Heart right ventricle (tissue), 16 donors: ENCODE measurements at regions not wholly inside any gene's neighbourhood (a gene's known extent, or its start where the extent isn't known, plus 50 kb on each side); places are given as distances from the start of the nearest gene placed in this dataset.

ENCODE experiments used
- ATAC-seq, 8 donors: fragments of 200-7000 bp; cut with Tn5 transposase; one replicate each; pipeline ENCODE4 v1.9.1; 2020; ENCODE audit warnings: mild to moderate bottlenecking in 8 of 8, moderate library complexity in 8 of 8, moderate number of reproducible peaks in 1 of 8
- DNase-seq, 2 donors: peaks; one replicate each; pipeline ENCODE4 v3.0.0-alpha.2; 2020
- H3K27ac ChIP-seq, 10 donors: fragments of 200-600 bp; sonication (generic) in 2 of 10; one replicate each; pipeline versions ENCODE4 v1.5.0 to v1.8.0; 2020 to 2022; ENCODE audit warnings: mild to moderate bottlenecking in 3 of 10
- H3K27me3 ChIP-seq, 7 donors: fragments of 200-600 bp; one replicate each; pipeline ENCODE4 v1.8.0; 2021 to 2022; ENCODE audit warnings: mild to moderate bottlenecking in 2 of 7
- H3K36me3 ChIP-seq, 9 donors: fragments of 200-600 bp; sonication (generic) in 1 of 9; one replicate each; pipeline versions ENCODE4 v1.5.0 to v1.8.0; 2020 to 2022; ENCODE audit warnings: mild to moderate bottlenecking in 2 of 9
- H3K4me1 ChIP-seq, 9 donors: fragments of 200-600 bp; sonication (generic) in 1 of 9; one replicate each; pipeline versions ENCODE4 v1.5.0 to v1.8.0; 2020 to 2022; ENCODE audit warnings: mild to moderate bottlenecking in 4 of 9
- H3K4me3 ChIP-seq, 10 donors: fragments of 200-600 bp; sonication (generic) in 2 of 10; one replicate each; pipeline versions ENCODE4 v1.5.0 to v1.8.0; 2020 to 2022; ENCODE audit warnings: mild to moderate bottlenecking in 7 of 10, moderate library complexity in 2 of 10
- H3K9me3 ChIP-seq, 11 donors: fragments of 200-600 bp in 10 of 11; sonication (generic) in 2 of 11; one replicate each; pipeline versions ENCODE4 v1.5.0 to v1.8.0; 2013 to 2022; ENCODE audit warnings: mild to moderate bottlenecking in 2 of 11, control low read depth in 1 of 11, moderate library complexity in 1 of 11
- WGBS, 2 donors: extraction: QIAGEN DNeasy Blood & Tissue Kit; methylation state at CpG; one replicate each; pipeline ENCODE4 v1.1.7; 2013; ENCODE audit warnings: inconsistent platforms in 1 of 2; 5-methylcytosine and 5-hydroxymethylcytosine counted together
- intact Hi-C, 10 donors: fragments of 100-400 bp; cut with DNase I; formaldehyde crosslinking; loops; one replicate each; pipeline versions ENCODE4 v1.11.1 to v1.14.2; 2022
- TF ChIP-seq, protein P1 (sequence below), 9 donors: fragments of 200-600 bp; sonication (generic) in 2 of 9; IDR thresholded peaks; one replicate each; pipeline versions ENCODE4 v1.5.0 to v1.8.0; 2021 to 2022; ENCODE audit warnings: antibody characterized with exemption in 9 of 9, mild to moderate bottlenecking in 5 of 9, moderate library complexity in 1 of 9
- donor health status: Arrhythmogenic right ventricular cardiomyopathy.
- donor health status: ischemic (EF 13 %, LVEDD 7.1; RV severe dilation, severe dysfunction).
- donor health status: healthy with polysubstance abuse.
- donor health status: DM: no; HTN: yes; CAD: no.
- donor health status: DM: no; HTN: no; CAD: no.
- donor health status: ischemic (EF 25% LVEDD 6.9; RV normal size, moderate dysfunction).
- donor health status: ischemic (EF 25% LVEDD 5.7; RV mildly dilated, moderate dysfunction).
- donor health status: healthy.
- donor health status: DM: yes; HTN: yes; CAD: no.
- donor health status: Ischemic cardiomyopathy.
- donor health status: ischemic (EF 35%, LVEDD 5.7; RV mildly dilated, moderate dysfunction).
- donor health status: nonischemic (EF 11% LVEDD 7.7; RV severe dilation, severe dysfunction).
- donor health status: DM: yes; HTN: yes; CAD: no.
- donor health status: PGD.
- donor health status: ischemic (EF 29% LVEDD 5.4; RV normal size, mild dysfunction).
- donor health status: nonischemic (EF 23%, LVEDD 6.1; RV moderate dilation, normal function).

DNA sequence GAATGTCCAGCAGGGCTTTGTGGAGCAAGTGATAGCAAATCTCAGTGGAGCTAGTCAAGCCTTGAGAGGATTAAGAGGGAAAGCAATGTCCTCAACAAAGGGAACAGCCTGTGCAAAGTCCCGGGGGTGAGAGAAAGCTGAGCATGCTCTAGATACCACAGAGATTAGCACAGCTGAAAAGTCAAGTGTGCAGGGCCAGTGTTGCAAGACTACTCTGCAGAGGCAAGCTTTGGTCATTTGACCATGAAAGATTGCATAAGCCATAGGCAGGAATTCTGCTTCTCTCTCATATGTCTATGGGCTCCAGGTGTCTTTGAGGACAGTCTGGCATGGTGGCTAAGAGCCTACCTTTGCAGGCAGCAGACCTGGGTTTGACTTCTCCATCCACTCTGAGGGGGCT, 181.0 kb upstream of the JUN start:
- WGBS, 2 donors = 67 to 88% methylated on average over 1 of the region's 1 CpG
- ATAC-seq = peak in 1 of 8 donors; percentile 59
- H3K27ac ChIP-seq = no peak overlapping the region

DNA sequence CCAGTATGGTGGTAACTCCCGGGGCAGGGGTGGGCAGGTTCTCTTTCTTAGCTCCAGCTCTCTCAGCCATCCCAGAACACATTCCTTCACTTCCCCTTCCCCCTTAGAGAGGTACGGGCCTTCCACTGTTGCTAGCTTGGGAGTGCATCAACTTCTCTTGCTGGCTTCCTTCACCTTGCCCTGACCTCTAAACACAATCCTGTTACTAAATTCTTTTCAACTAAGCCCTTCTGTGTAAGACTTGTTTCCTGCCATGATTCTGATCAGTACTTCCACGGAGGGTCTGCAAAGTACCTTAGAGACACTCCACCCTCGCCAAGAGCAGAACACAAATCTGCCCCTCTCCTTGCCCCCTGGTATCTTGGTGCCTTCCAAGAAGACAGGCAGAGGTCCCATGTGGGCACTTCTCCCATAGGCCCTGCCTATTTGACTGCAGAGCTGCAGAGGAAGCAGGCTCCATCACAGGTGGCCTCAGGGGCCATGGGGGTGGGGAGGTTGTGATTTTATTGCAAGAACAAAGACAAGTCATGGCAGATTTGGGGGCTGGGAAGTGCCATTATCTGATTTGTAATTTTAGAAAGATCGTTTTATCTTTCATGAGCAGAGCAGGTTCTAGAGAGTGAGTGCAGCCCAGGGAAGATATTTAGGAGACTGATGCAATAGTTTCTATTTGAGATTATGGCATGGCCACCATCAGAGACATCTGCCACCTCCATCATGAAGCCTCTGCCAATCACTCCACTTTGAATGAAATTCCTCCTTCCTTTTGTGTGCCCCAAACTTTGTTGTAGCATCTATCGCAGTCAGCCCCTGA, 182.5 kb upstream of the JUN start:
- intact Hi-C loops = loop anchor here in 1 of 10 donors (5.0 kb wide), 1 partner anchor 34 kb away; no protein-coding TSS in a partner anchor
- 82 to 88% methylated on average over 6 of the region's 6 CpGs for WGBS, 2 donors
- ATAC-seq = no peak

More for the DNA sequence above, 181.0 kb upstream of the JUN start:
- no peaks in the 10 kb centered on the region for H3K36me3 ChIP-seq
- no peak for DNase-seq
- intact Hi-C loops = loop anchor here in 1 of 10 donors (5.0 kb wide), 1 partner anchor 33 kb away; no protein-coding TSS in a partner anchor
- H3K9me3 ChIP-seq = peaks cover 0 to 6% (median 0%) of the 10 kb centered on the region in 11 donors
- TF ChIP-seq, protein P1, sequence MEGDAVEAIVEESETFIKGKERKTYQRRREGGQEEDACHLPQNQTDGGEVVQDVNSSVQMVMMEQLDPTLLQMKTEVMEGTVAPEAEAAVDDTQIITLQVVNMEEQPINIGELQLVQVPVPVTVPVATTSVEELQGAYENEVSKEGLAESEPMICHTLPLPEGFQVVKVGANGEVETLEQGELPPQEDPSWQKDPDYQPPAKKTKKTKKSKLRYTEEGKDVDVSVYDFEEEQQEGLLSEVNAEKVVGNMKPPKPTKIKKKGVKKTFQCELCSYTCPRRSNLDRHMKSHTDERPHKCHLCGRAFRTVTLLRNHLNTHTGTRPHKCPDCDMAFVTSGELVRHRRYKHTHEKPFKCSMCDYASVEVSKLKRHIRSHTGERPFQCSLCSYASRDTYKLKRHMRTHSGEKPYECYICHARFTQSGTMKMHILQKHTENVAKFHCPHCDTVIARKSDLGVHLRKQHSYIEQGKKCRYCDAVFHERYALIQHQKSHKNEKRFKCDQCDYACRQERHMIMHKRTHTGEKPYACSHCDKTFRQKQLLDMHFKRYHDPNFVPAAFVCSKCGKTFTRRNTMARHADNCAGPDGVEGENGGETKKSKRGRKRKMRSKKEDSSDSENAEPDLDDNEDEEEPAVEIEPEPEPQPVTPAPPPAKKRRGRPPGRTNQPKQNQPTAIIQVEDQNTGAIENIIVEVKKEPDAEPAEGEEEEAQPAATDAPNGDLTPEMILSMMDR (IDR thresholded peaks at IDR 0.05) = no peak
- no peaks in the 10 kb centered on the region for H3K27me3 ChIP-seq
- H3K4me3 ChIP-seq = no peak overlapping the region
- H3K4me1 ChIP-seq = peaks cover 5 to 29% (median 18%) of the 10 kb centered on the region in 9 donors

DNA sequence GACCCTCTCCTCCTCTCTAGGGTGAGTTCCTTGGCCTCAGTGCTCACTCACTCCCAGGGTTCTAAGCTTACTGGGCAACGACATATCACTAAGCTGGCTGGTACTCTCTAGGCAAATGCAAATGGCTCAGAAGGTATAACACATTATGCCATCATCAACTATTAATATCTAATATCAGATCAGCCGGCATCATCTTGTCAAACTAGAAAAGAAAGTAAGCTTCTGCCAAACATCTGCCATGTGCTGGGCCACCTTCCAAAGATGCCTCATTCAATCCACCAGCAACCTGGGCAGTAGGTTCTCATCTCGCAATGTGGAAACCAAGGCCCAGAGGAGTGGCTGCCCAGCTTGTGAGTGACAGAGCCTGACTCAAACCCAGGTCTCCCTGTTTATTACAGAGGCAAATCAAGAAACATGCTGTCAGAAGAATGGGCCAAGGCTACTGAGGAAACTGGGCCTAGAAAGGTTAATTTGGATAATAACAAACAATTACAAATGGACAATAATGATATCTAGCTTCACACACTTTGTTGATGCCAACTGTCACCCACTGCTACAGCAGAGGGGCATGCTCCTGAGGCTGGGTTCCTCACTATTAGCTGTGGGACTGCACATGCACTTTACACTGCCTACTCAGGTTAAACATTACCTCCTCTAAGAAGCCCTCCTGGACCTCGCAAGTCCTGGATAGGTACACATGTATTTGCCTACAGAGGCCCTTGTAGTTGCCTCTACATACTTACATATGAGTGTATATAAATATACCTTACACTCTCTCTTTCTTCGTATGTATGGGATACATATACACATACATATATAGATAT, 183.3 kb upstream of the JUN start:
- intact Hi-C loops = loop anchor here in 1 of 10 donors (5.0 kb wide), 1 partner anchor 35 kb away; no protein-coding TSS in a partner anchor
- 86 to 92% methylated on average over 5 of the region's 5 CpGs for WGBS, 2 donors
- no peak for ATAC-seq

More for the DNA sequence above, 182.5 kb upstream of the JUN start:
- Histone ChIP-seq H3K4me1 (peaks cover 5 to 29% (median 20%) of the 10 kb centered on the region in 9 donors), H3K36me3 (no peaks in the 10 kb centered on the region), H3K27ac (peak overlapping the region in 1 of 10 donors; percentile 17), H3K9me3 (peaks cover 0 to 9% (median 0%) of the 10 kb centered on the region in 11 donors), H3K27me3 (no peaks in the 10 kb centered on the region), H3K4me3 (no peak overlapping the region)
- no peak for DNase-seq
- TF ChIP-seq, protein P1 (IDR thresholded peaks at IDR 0.05) = no peak

More for the DNA sequence above, 183.3 kb upstream of the JUN start:
- Histone ChIP-seq H3K4me3 (no peak overlapping the region), H3K4me1 (peaks cover 5 to 33% (median 26%) of the 10 kb centered on the region in 9 donors), H3K27ac (peak overlapping the region in 1 of 10 donors; percentile 86), H3K27me3 (no peaks in the 10 kb centered on the region), H3K36me3 (no peaks in the 10 kb centered on the region), H3K9me3 (peaks cover 0 to 9% (median 0%) of the 10 kb centered on the region in 11 donors)
- TF ChIP-seq, protein P1 (IDR thresholded peaks at IDR 0.05) = no peak
- no peak for DNase-seq
